MM.1S (cell line): ENCODE measurements at regions not wholly inside any gene's neighbourhood (a gene's known extent, or its start where the extent isn't known, plus 50 kb on each side); places are given as distances from the start of the nearest gene placed in this dataset.

Experiments
- EZH2 ChIP-seq: fragments of 300-600 bp; sonication (generic); optimal IDR thresholded peaks from 2 replicates; pipeline ENCODE3; 2017; ENCODE audit warnings: low read depth, mild to moderate bottlenecking, antibody characterized with exemption, low read length, mixed read lengths
- EZH2phosphoT487 ChIP-seq: fragments of 300-600 bp; sonication (generic); IDR thresholded peaks from 2 replicates; pipeline ENCODE4 v1.6.1; 2018; ENCODE audit warnings: antibody characterized with exemption, low read length
- TF ChIP-seq, protein P1 (sequence below): fragments of 300-600 bp; sonication (generic); IDR thresholded peaks from 2 replicates; pipeline ENCODE4 v1.5.1; 2016; ENCODE audit warnings: antibody characterized with exemption, low read length, mixed read lengths

DNA sequence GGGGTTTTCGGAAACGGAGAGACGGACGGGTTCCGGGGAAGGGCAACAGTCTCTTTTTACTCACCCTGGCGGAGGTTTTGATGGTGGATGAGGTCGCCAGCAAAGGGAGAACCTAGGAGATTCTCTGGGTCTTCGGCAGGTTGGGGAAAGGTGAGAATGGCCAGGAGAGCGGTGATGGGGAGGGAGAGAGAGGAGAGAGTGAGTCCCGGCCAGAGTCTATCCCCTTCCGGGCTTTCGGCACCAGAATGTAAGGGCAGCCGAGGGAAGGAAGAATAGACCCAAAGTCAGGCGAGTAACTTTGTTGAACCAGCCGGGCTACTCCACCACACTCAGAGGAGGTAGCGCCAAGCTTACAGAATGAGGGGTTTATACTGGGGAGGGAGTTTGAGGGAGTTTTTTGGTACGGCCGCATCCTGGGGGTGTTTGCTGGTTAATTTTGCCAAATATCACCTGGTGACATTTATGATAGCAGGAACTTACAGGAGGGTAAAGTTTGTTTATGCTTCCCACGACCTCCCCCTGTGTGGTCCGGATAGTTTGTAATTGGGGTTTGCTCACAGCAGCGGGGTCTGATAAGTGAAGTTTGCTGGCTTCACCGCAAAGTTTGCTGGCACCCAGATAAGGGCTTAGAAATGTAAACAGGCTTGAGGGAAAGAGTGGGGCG lies 141.1 kb upstream of the ETV3 start:
- TF ChIP-seq, protein P1, sequence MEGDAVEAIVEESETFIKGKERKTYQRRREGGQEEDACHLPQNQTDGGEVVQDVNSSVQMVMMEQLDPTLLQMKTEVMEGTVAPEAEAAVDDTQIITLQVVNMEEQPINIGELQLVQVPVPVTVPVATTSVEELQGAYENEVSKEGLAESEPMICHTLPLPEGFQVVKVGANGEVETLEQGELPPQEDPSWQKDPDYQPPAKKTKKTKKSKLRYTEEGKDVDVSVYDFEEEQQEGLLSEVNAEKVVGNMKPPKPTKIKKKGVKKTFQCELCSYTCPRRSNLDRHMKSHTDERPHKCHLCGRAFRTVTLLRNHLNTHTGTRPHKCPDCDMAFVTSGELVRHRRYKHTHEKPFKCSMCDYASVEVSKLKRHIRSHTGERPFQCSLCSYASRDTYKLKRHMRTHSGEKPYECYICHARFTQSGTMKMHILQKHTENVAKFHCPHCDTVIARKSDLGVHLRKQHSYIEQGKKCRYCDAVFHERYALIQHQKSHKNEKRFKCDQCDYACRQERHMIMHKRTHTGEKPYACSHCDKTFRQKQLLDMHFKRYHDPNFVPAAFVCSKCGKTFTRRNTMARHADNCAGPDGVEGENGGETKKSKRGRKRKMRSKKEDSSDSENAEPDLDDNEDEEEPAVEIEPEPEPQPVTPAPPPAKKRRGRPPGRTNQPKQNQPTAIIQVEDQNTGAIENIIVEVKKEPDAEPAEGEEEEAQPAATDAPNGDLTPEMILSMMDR: no peak
- no peak for TF ChIP-seq EZH2
- no peak for TF ChIP-seq EZH2phosphoT487
